Thyroid gland (tissue), 4 donors: ENCODE measurements at regions not wholly inside any gene's neighbourhood (a gene's known extent, or its start where the extent isn't known, plus 50 kb on each side); places are given as distances from the start of the nearest gene placed in this dataset.

Source experiments
- DNase-seq, 2 donors: peaks; one replicate each; pipeline ENCODE4 v3.0.0-alpha.2; 2019
- H3K27ac ChIP-seq, 3 donors: fragments of 200-600 bp; sonication (generic); 1 replicate in 2 of 3; 2 replicates in 1 of 3; pipeline ENCODE4 v1.5.1; 2016 to 2019; ENCODE audit warnings: mild to moderate bottlenecking in 1 of 3, moderate library complexity in 1 of 3
- H3K27me3 ChIP-seq: fragments of 200-600 bp; sonication (generic); one replicate; pipeline ENCODE4 v1.5.1; 2019
- H3K36me3 ChIP-seq, 2 donors: fragments of 200-600 bp; sonication (generic); one replicate each; pipeline ENCODE4 v1.5.1; 2016 to 2019
- H3K4me1 ChIP-seq, 2 donors: fragments of 200-600 bp; sonication (generic); one replicate each; pipeline ENCODE4 v1.5.1; 2017 to 2019
- H3K4me3 ChIP-seq, 3 donors: fragments of 200-600 bp; sonication (generic); replicated peaks in 1 of 3; 1 replicate in 2 of 3; 2 replicates in 1 of 3; pipeline ENCODE4 v1.5.1; 2016; ENCODE audit warnings: mild to moderate bottlenecking in 1 of 3
- H3K9me3 ChIP-seq: fragments of 200-600 bp; sonication (generic); one replicate; pipeline ENCODE4 v1.5.1; 2017
- POLR2A ChIP-seq, 2 donors: fragments of 450-650 bp; IDR thresholded peaks; one replicate each; pipeline ENCODE4 v1.6.1; 2017; ENCODE audit warnings: antibody characterized with exemption in 2 of 2, mild to moderate bottlenecking in 2 of 2, moderate library complexity in 1 of 2
- WGBS, 2 donors: methylation state at CpG; one replicate each; pipeline ENCODE4 v1.1.5; 2017; 5-methylcytosine and 5-hydroxymethylcytosine counted together
- intact Hi-C: fragments of 100-400 bp; cut with DNase I; formaldehyde crosslinking; loops from one replicate; pipeline ENCODE4 v1.15.1; 2023
- TF ChIP-seq, protein P1 (sequence below), 6 experiments: fragments of 200-600 bp in 3 of 6; fragments of 450-650 bp in 3 of 6; sonication (generic) in 3 of 6; IDR thresholded peaks; one replicate each; pipeline ENCODE4 v1.5.1; 2016 to 2019; ENCODE audit warnings: antibody characterized with exemption in 6 of 6, mild to moderate bottlenecking in 2 of 6, inconsistent platforms in 1 of 6, moderate library complexity in 1 of 6

DNA sequence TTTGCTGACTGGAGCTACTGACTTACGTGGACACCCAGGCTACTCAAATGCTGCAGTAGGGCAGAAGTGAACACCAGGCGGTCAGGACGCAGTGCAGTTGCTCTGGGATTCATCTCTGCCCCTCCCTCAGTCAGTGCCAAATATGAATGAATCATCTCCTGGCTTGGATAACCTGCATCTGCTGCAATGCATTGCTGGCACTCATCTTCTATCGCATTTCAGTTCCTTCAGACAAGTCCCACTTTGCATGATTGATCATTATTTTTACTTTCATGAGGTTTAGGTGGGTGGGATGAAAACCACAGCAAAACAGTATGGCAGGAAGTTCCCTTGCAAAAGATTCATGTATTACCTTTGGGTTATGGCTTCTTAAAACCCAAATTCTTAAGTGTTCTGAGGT, 224.6 kb upstream of the NRP1 start:
- no peaks in the 10 kb centered on the region for H3K36me3 ChIP-seq
- no peaks in the 10 kb centered on the region for H3K4me1 ChIP-seq
- DNase-seq, result no peak
- H3K4me3 ChIP-seq, result no peak overlapping the region
- no peak for TF ChIP-seq POLR2A (IDR thresholded peaks at IDR 0.05)
- TF ChIP-seq, protein P1, sequence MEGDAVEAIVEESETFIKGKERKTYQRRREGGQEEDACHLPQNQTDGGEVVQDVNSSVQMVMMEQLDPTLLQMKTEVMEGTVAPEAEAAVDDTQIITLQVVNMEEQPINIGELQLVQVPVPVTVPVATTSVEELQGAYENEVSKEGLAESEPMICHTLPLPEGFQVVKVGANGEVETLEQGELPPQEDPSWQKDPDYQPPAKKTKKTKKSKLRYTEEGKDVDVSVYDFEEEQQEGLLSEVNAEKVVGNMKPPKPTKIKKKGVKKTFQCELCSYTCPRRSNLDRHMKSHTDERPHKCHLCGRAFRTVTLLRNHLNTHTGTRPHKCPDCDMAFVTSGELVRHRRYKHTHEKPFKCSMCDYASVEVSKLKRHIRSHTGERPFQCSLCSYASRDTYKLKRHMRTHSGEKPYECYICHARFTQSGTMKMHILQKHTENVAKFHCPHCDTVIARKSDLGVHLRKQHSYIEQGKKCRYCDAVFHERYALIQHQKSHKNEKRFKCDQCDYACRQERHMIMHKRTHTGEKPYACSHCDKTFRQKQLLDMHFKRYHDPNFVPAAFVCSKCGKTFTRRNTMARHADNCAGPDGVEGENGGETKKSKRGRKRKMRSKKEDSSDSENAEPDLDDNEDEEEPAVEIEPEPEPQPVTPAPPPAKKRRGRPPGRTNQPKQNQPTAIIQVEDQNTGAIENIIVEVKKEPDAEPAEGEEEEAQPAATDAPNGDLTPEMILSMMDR (IDR thresholded peaks at IDR 0.05), result no peak
- intact Hi-C loops, result no loop called here
- H3K27me3 ChIP-seq, result no peaks in the 10 kb centered on the region
- H3K27ac ChIP-seq, result no peak overlapping the region
- 76 to 90% methylated on average over 4 of the region's 4 CpGs for WGBS, 2 donors
- no peaks in the 10 kb centered on the region for H3K9me3 ChIP-seq

DNA sequence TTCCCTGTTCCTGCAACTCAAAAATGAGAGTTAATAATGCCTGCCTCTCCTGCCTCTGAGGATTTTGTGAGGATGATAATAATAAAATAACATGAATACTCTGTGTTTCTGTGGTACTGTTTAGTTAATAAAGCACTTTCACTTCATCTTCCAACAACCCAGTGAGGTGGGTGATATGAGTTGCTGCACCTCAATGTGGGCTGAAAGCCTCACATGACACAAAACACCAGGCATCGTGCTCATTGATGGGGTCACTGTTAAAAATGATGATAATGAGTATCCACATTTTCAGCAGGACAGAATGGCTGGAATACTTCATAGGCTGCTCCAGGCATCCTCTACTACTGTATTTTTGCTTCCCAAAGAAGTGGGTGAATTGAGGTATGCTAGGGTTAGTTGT, 222.8 kb upstream of the NRP1 start:
- no peak for DNase-seq
- Histone ChIP-seq H3K9me3 (no peaks in the 10 kb centered on the region), H3K4me1 (no peaks in the 10 kb centered on the region), H3K36me3 (no peaks in the 10 kb centered on the region), H3K27ac (no peak overlapping the region), H3K27me3 (no peaks in the 10 kb centered on the region), H3K4me3 (no peak overlapping the region)
- no peak for TF ChIP-seq POLR2A (IDR thresholded peaks at IDR 0.05)
- TF ChIP-seq, protein P1 (IDR thresholded peaks at IDR 0.05), result no peak
- intact Hi-C loops, result no loop called here
- 80 to 87% methylated on average over 1 of the region's 1 CpG for WGBS, 2 donors

DNA sequence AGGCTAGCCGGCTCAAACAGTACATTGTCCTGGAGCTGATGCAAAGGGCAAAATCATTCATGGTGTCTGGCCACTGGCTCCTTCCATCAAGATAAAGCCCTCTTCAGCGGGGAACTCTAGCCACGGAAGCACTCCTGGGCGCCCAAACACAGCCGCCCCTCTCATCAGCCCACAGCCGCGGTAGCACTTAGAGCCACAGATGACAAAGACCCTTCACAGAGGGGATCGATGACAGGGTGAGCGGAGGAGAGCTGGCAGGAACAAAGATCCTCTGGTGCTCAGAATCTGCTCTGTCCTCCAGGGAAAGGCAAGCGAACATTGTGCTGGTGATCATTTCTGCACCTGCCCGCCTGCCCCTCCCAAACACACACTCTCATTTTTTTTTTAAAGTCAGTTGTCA, 222.2 kb upstream of the NRP1 start:
- Histone ChIP-seq H3K36me3 (no peaks in the 10 kb centered on the region), H3K4me3 (no peak overlapping the region), H3K4me1 (no peaks in the 10 kb centered on the region), H3K27me3 (no peaks in the 10 kb centered on the region), H3K9me3 (no peaks in the 10 kb centered on the region), H3K27ac (no peak overlapping the region)
- intact Hi-C loops, result no loop called here
- TF ChIP-seq, protein P1 (IDR thresholded peaks at IDR 0.05), result no peak
- no peak for TF ChIP-seq POLR2A (IDR thresholded peaks at IDR 0.05)
- DNase-seq, result no peak
- 58 to 66% methylated on average over 11 of the region's 11 CpGs for WGBS, 2 donors

DNA sequence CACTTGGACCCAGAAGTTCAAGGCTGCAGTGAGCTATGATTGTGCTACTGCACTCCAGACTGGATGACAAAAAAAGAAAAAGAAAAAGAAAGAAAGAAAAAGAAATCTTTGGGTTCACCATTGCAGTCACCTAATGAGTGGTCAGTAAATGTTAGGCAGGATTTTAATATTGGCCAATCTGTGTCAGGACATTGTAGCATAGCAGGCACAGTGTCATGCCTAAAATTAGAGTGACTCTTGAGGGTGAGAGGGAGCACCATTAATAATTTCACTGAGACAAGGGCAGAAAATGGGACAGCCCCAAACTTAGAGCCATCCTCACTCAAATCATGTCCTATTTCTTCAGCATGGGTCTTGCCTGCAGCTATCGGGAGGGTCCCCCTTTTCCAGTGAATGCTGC, 221.6 kb upstream of the NRP1 start:
- intact Hi-C loops, result no loop called here
- H3K9me3 ChIP-seq, result no peaks in the 10 kb centered on the region
- DNase-seq, result no peak
- H3K27ac ChIP-seq, result no peak overlapping the region
- H3K36me3 ChIP-seq, result no peaks in the 10 kb centered on the region
- no peak for TF ChIP-seq POLR2A (IDR thresholded peaks at IDR 0.05)
- TF ChIP-seq, protein P1 (IDR thresholded peaks at IDR 0.05), result no peak
- no peak overlapping the region for H3K4me3 ChIP-seq
- WGBS, 2 donors, result 63 to 82% methylated on average over 1 of the region's 1 CpG
- H3K27me3 ChIP-seq, result no peaks in the 10 kb centered on the region
- H3K4me1 ChIP-seq, result no peaks in the 10 kb centered on the region

DNA sequence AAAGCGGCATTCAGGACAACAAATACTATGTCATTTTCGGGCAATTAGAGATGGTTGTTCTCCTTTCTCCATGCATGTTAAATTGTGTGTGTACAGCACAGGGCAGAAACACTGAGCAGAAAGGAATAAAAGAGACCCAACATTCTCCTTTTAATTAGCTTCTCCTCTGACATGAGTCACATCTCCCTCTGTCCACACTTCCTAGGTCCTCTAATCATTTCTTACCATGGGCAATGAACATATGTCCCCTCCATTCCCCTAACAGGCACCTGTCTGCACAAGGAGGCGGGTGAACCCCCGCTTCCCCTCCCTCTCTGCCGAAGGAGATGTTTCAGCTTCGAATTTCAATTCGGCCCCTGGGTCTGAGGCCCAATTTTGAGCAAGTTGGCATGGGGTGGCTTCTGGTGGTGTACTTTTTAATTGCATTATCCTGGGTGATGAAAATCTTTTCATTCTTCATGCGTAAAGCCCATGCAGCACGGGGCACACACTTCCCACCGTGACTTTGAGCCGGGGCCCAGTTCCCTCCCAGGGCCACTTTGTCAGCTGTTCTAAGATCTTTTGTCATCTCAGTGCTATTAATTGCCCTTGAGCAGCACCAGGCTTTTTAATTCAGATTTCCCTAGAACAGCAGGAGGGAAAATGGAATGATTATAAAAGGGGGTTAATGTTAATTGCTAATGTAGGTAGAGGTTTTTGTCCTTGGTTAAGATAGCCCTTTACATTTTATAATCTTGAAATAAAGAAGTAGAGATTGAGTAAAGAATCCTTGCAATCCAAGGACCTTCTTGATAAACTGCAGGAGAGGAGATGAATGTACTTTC, 219.5 kb upstream of the NRP1 start:
- Histone ChIP-seq H3K4me1 (no peaks in the 10 kb centered on the region), H3K36me3 (no peaks in the 10 kb centered on the region), H3K4me3 (no peak overlapping the region), H3K27ac (no peak overlapping the region), H3K9me3 (no peaks in the 10 kb centered on the region), H3K27me3 (no peaks in the 10 kb centered on the region)
- 82 to 86% methylated on average over 11 of the region's 11 CpGs for WGBS, 2 donors
- intact Hi-C loops, result no loop called here
- TF ChIP-seq, protein P1 (IDR thresholded peaks at IDR 0.05), result no peak
- no peak for TF ChIP-seq POLR2A (IDR thresholded peaks at IDR 0.05)
- no peak for DNase-seq
